Endodermal cell (in vitro differentiated cells): ENCODE measurements at regions not wholly inside any gene's neighbourhood (a gene's known extent, or its start where the extent isn't known, plus 50 kb on each side); places are given as distances from the start of the nearest gene placed in this dataset.

ENCODE experiments used
- DNase-seq: peaks from one replicate; pipeline ENCODE4 v3.0.0-alpha.2; 2017
- H3K27ac ChIP-seq: 2 replicates; pipeline ENCODE4 v1.5.1; 2013; ENCODE audit warnings: mild to moderate bottlenecking, low read depth, low read length, moderate library complexity
- H3K27me3 ChIP-seq: 2 replicates; pipeline ENCODE4 v1.6.1; 2013; ENCODE audit warnings: mild to moderate bottlenecking, low read length, moderate library complexity; ENCODE audit not compliant: insufficient read depth, control insufficient read depth, poor library complexity, severe bottlenecking
- H3K36me3 ChIP-seq: 2 replicates; pipeline ENCODE4 v1.7.0; 2013; ENCODE audit warnings: mild to moderate bottlenecking, low read length, moderate library complexity; ENCODE audit not compliant: control insufficient read depth, insufficient read depth
- H3K4me1 ChIP-seq: one replicate; pipeline ENCODE4 v1.7.0; 2013; ENCODE audit warnings: low read length; ENCODE audit not compliant: control insufficient read depth, insufficient read depth
- H3K4me3 ChIP-seq: 2 replicates; pipeline ENCODE4 v1.5.1; 2013; ENCODE audit warnings: mild to moderate bottlenecking, low read length, moderate library complexity
- H3K9ac ChIP-seq: 2 replicates; pipeline ENCODE4 v1.6.1; 2013; ENCODE audit warnings: mild to moderate bottlenecking, low read length, moderate library complexity; ENCODE audit not compliant: poor library complexity, severe bottlenecking; ENCODE audit errors: extremely low read depth
- H3K9me3 ChIP-seq: 2 replicates; pipeline ENCODE4 v1.6.1; 2013; ENCODE audit warnings: mild to moderate bottlenecking, low read length, moderate library complexity; ENCODE audit not compliant: control insufficient read depth
- H3K27ac Mint-ChIP-seq: 2 replicates; pipeline ENCODE4 v1.8.0; 2020; ENCODE audit warnings: mixed read lengths
- H3K27me3 Mint-ChIP-seq: 2 replicates; pipeline ENCODE4 v1.8.0; 2021; ENCODE audit warnings: mild to moderate bottlenecking, mixed read lengths; ENCODE audit not compliant: insufficient read depth
- H3K36me3 Mint-ChIP-seq: 2 replicates; pipeline ENCODE4 v1.8.0; 2020; ENCODE audit warnings: low read depth, mixed read lengths
- H3K4me1 Mint-ChIP-seq: 2 replicates; pipeline ENCODE4 v1.8.0; 2020; ENCODE audit warnings: mixed read lengths
- H3K4me3 Mint-ChIP-seq: 2 replicates; pipeline ENCODE4 v1.8.0; 2020; ENCODE audit warnings: mild to moderate bottlenecking, moderate library complexity, mixed read lengths
- H3K9me3 Mint-ChIP-seq: 2 replicates; pipeline ENCODE4 v1.8.0; 2020; ENCODE audit warnings: mild to moderate bottlenecking, mixed read lengths
- WGBS, 2 experiments: methylation state at CpG; one replicate each; pipeline versions ENCODE4 v1.1.5 to v1.1.7; 2013; ENCODE audit warnings: missing lambda C conversion rate in 2 of 2, mixed read lengths in 1 of 2; ENCODE audit not compliant: insufficient coverage in 1 of 2, insufficient read length in 1 of 2; 5-methylcytosine and 5-hydroxymethylcytosine counted together
- TF ChIP-seq, protein P1 (sequence below): fragments of 200-600 bp; sonication (generic); conservative IDR thresholded peaks from 2 replicates; pipeline ENCODE4 v1.5.0; 2021; ENCODE audit warnings: antibody characterized with exemption, mild to moderate bottlenecking

DNA sequence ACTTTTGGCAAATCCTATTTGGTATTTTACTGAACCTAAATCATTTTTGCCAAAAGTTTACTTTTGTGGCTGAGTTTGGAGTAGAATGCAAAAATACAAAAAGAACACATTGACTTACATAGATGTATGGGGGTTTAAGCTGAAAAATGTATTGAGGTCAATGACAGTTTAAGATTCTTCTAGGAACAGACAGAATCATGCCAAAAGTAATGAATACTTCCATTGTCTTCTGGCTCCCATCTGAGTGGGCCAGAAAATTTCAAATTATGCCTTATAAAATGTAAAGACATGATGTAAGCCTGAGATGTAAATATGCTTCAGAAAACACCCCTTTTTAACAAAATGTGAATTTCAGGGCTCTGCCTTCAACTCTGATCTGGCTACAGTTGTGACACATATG, 375.1 kb upstream of the DPH6 start:
- H3K4me1 ChIP-seq, result peaks cover 4% of the 10 kb centered on the region
- no peak overlapping the region for H3K9ac ChIP-seq
- DNase-seq, result no peak
- Mint-ChIP-seq H3K4me3 (no peak overlapping the region), H3K9me3 (no peaks in the 10 kb centered on the region), H3K27ac (no peak overlapping the region), H3K4me1 (peaks cover 10% of the 10 kb centered on the region), H3K36me3 (no peaks in the 10 kb centered on the region), H3K27me3 (no peaks in the 10 kb centered on the region)
- H3K27ac ChIP-seq, result no peak overlapping the region
- no peaks in the 10 kb centered on the region for H3K27me3 ChIP-seq
- no peaks in the 10 kb centered on the region for H3K36me3 ChIP-seq
- no peak overlapping the region for H3K4me3 ChIP-seq
- no peaks in the 10 kb centered on the region for H3K9me3 ChIP-seq
- TF ChIP-seq, protein P1, sequence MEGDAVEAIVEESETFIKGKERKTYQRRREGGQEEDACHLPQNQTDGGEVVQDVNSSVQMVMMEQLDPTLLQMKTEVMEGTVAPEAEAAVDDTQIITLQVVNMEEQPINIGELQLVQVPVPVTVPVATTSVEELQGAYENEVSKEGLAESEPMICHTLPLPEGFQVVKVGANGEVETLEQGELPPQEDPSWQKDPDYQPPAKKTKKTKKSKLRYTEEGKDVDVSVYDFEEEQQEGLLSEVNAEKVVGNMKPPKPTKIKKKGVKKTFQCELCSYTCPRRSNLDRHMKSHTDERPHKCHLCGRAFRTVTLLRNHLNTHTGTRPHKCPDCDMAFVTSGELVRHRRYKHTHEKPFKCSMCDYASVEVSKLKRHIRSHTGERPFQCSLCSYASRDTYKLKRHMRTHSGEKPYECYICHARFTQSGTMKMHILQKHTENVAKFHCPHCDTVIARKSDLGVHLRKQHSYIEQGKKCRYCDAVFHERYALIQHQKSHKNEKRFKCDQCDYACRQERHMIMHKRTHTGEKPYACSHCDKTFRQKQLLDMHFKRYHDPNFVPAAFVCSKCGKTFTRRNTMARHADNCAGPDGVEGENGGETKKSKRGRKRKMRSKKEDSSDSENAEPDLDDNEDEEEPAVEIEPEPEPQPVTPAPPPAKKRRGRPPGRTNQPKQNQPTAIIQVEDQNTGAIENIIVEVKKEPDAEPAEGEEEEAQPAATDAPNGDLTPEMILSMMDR, result no peak

GRCh38 chr15:35925275-35926006, 379.5 kb upstream of the DPH6 start:
- Histone ChIP-seq H3K9ac (no peak overlapping the region), H3K27me3 (no peaks in the 10 kb centered on the region), H3K27ac (no peak overlapping the region), H3K4me3 (no peak overlapping the region), H3K4me1 (peaks cover 4% of the 10 kb centered on the region), H3K36me3 (no peaks in the 10 kb centered on the region), H3K9me3 (no peaks in the 10 kb centered on the region)
- TF ChIP-seq, protein P1, result no peak
- peak overlapping the region; percentile 23 for H3K27ac Mint-ChIP-seq
- H3K4me3 Mint-ChIP-seq, result no peak overlapping the region
- H3K9me3 Mint-ChIP-seq, result no peaks in the 10 kb centered on the region
- no peaks in the 10 kb centered on the region for H3K36me3 Mint-ChIP-seq
- H3K27me3 Mint-ChIP-seq, result no peaks in the 10 kb centered on the region
- no peak for DNase-seq
- 96 to 100% methylated on average over 3 to 9 of the region's 9 CpGs for WGBS, 2 experiments
- H3K4me1 Mint-ChIP-seq, result peaks cover 10% of the 10 kb centered on the region

- H3K36me3 ChIP-seq, result no peaks in the 10 kb centered on the region
- no peaks in the 10 kb centered on the region for H3K27me3 Mint-ChIP-seq
- H3K4me3 ChIP-seq, result no peak overlapping the region
- no peaks in the 10 kb centered on the region for H3K9me3 ChIP-seq
- TF ChIP-seq, protein P1, result no peak
- H3K4me3 Mint-ChIP-seq, result no peak overlapping the region
- H3K4me1 Mint-ChIP-seq, result peaks cover 10% of the 10 kb centered on the region
- H3K36me3 Mint-ChIP-seq, result no peaks in the 10 kb centered on the region
- H3K9me3 Mint-ChIP-seq, result no peaks in the 10 kb centered on the region
- no peak overlapping the region for H3K27ac ChIP-seq
- no peak for DNase-seq
- H3K4me1 ChIP-seq, result peaks cover 4% of the 10 kb centered on the region
- H3K27me3 ChIP-seq, result no peaks in the 10 kb centered on the region
- no peak overlapping the region for H3K9ac ChIP-seq
- peak overlapping the region; percentile 23 for H3K27ac Mint-ChIP-seq
These were observed 380.0 kb upstream of the DPH6 start for GRCh38 chr15:35926007-35926380.
